Neuronal stem cell (in vitro differentiated cells): ENCODE measurements at regions not wholly inside any gene's neighbourhood (a gene's known extent, or its start where the extent isn't known, plus 50 kb on each side); places are given as distances from the start of the nearest gene placed in this dataset.

ENCODE experiments used
- DNase-seq: peaks from one replicate; pipeline ENCODE4 v3.0.0-alpha.2; 2013; ENCODE audit warnings: low spot score
- H2AFZ ChIP-seq: one replicate; pipeline ENCODE4 v1.6.1; 2013; ENCODE audit warnings: mild to moderate bottlenecking, low read length, inconsistent platforms
- H2AK5ac ChIP-seq: 2 replicates; pipeline ENCODE4 v1.6.1; 2013; ENCODE audit warnings: low read depth, mild to moderate bottlenecking, inconsistent platforms, low read length, moderate library complexity, mixed read lengths
- H2BK120ac ChIP-seq: 2 replicates; pipeline ENCODE4 v1.6.1; 2013; ENCODE audit warnings: low read depth, mild to moderate bottlenecking, inconsistent platforms, low read length, moderate library complexity, mixed read lengths
- H2BK12ac ChIP-seq: one replicate; pipeline ENCODE4 v1.6.1; 2013; ENCODE audit warnings: low read length, inconsistent platforms
- H2BK15ac ChIP-seq: 2 replicates; pipeline ENCODE4 v1.6.1; 2013; ENCODE audit warnings: mild to moderate bottlenecking, low read length, inconsistent platforms, mixed read lengths
- H2BK5ac ChIP-seq: one replicate; pipeline ENCODE4 v1.6.1; 2013; ENCODE audit warnings: inconsistent platforms, mild to moderate bottlenecking, low read length, moderate library complexity
- H3K14ac ChIP-seq: one replicate; pipeline ENCODE4 v1.6.1; 2013; ENCODE audit warnings: low read length, inconsistent platforms
- H3K18ac ChIP-seq: 2 replicates; pipeline ENCODE4 v1.6.1; 2013; ENCODE audit warnings: low read length, inconsistent platforms
- H3K23ac ChIP-seq: 2 replicates; pipeline ENCODE4 v1.6.1; 2013; ENCODE audit warnings: low read depth, mild to moderate bottlenecking, mixed read lengths, low read length, inconsistent platforms; ENCODE audit not compliant: poor library complexity
- H3K27ac ChIP-seq: replicated peaks from 3 replicates; pipeline ENCODE4 v1.5.1; 2013; ENCODE audit warnings: low read length, inconsistent platforms
- H3K27me3 ChIP-seq, 3 experiments: 2 replicates each; pipeline ENCODE4 v1.6.1; 2013; ENCODE audit warnings: low read length in 3 of 3, mild to moderate bottlenecking in 2 of 3, inconsistent platforms in 1 of 3, low read depth in 1 of 3, mixed read lengths in 1 of 3, moderate library complexity in 1 of 3; ENCODE audit not compliant: control insufficient read depth in 3 of 3, insufficient read depth in 3 of 3
- H3K36me3 ChIP-seq, 2 donors: replicated peaks in 1 of 2; 2 replicates each; pipeline ENCODE4 v1.6.1; 2013; ENCODE audit warnings: low read length in 2 of 2; ENCODE audit not compliant: control insufficient read depth in 2 of 2, insufficient read depth in 2 of 2
- H3K4ac ChIP-seq: 2 replicates; pipeline ENCODE4 v1.6.1; 2013; ENCODE audit warnings: inconsistent platforms, mild to moderate bottlenecking, low read length, moderate library complexity
- H3K4me1 ChIP-seq, 2 donors: 1 replicate in 1 of 2; 2 replicates in 1 of 2; pipeline ENCODE4 v1.6.1; 2013; ENCODE audit warnings: low read length in 2 of 2, low read depth in 1 of 2; ENCODE audit not compliant: control insufficient read depth in 2 of 2, insufficient read depth in 1 of 2
- H3K4me2 ChIP-seq: one replicate; pipeline ENCODE4 v1.6.1; 2013; ENCODE audit warnings: mild to moderate bottlenecking, low read length, inconsistent platforms; ENCODE audit not compliant: insufficient read depth, poor library complexity, severe bottlenecking
- H3K4me3 ChIP-seq, 2 donors: 2 replicates each; pipeline ENCODE4 v1.5.1; 2013; ENCODE audit warnings: low read length in 2 of 2, mild to moderate bottlenecking in 2 of 2, inconsistent platforms in 1 of 2, moderate library complexity in 1 of 2
- H3K79me1 ChIP-seq: one replicate; pipeline ENCODE4 v1.6.1; 2013; ENCODE audit warnings: low read depth, mild to moderate bottlenecking, inconsistent platforms, low read length, moderate library complexity
- H3K9ac ChIP-seq: one replicate; pipeline ENCODE4 v1.6.1; 2013; ENCODE audit warnings: mild to moderate bottlenecking, low read depth, low read length, inconsistent platforms; ENCODE audit not compliant: poor library complexity
- H3K9me3 ChIP-seq, 2 donors: replicated peaks in 1 of 2; 2 replicates each; pipeline versions ENCODE3 to v1.6.1; 2013; ENCODE audit warnings: low read length in 2 of 2, mild to moderate bottlenecking in 2 of 2, inconsistent platforms in 1 of 2, low read depth in 1 of 2, mixed read lengths in 1 of 2, moderate library complexity in 1 of 2; ENCODE audit not compliant: control insufficient read depth in 2 of 2, insufficient read depth in 1 of 2
- H4K8ac ChIP-seq: one replicate; pipeline ENCODE4 v1.6.1; 2013; ENCODE audit warnings: low read depth, mild to moderate bottlenecking, inconsistent platforms, low read length, moderate library complexity
- H4K91ac ChIP-seq: one replicate; pipeline ENCODE4 v1.6.1; 2013; ENCODE audit warnings: low read length, low read depth, mild to moderate bottlenecking, inconsistent platforms; ENCODE audit not compliant: poor library complexity
- WGBS, 2 donors: extraction: QIAGEN DNeasy Blood & Tissue Kit; methylation state at CpG; one replicate each; pipeline ENCODE4 v1.1.7; 2013; ENCODE audit warnings: missing lambda C conversion rate in 2 of 2, mixed read lengths in 1 of 2; ENCODE audit not compliant: insufficient read length in 2 of 2, insufficient replicate concordance in 1 of 2; ENCODE audit errors: extremely low coverage in 2 of 2; 5-methylcytosine and 5-hydroxymethylcytosine counted together

DNA sequence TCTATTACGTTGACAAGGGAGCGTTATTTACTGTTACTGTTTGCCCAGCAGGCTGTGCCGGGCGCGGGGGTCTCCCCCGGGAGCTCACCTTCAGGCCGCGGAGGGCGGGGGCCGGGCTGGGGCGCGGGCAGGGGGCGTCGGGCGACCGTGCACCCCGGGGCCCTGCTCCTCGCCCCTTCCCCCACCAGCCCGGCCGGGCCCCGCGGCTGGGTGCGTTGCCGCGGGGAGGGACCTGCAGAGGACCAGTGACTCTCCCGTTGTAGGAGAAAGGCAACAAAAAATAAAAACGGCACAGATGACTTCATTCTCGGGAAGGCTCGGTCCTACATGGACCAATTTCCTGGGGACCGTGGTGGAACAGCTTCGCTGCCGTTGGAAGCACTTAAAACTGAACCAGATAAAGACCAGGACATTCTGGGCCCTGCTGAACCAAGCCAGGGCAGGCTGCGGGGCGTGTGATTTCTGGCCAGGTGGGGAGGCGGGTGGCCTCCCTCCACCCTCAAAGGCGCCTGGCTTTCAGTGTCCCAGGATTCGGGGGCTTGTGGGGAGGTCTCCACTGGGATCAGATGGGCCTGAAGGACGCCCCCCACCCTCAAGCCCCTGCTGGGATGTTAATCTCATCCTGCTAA is 57.4 kb downstream of the IGLL1 start:
- no peaks in the 10 kb centered on the region for H3K27me3 ChIP-seq
- no peak overlapping the region for H4K91ac ChIP-seq
- no peaks in the 10 kb centered on the region for H3K36me3 ChIP-seq
- H2BK120ac ChIP-seq = peak overlapping the region; percentile 38
- WGBS, 2 donors = no CpG with 5 or more reads among the region's 38 CpGs
- H2AK5ac ChIP-seq = peak overlapping the region; percentile 8
- peak overlapping the region; percentile 26 for H3K4me2 ChIP-seq
- DNase-seq = no peak
- H2BK5ac ChIP-seq = peak overlapping the region; percentile 3
- H2BK15ac ChIP-seq = peak overlapping the region; percentile 10
- H3K14ac ChIP-seq = no peak overlapping the region
- H4K8ac ChIP-seq = no peak overlapping the region
- no peak overlapping the region for H3K4me3 ChIP-seq
- H2AFZ ChIP-seq = peak overlapping the region; percentile 76
- no peaks in the 10 kb centered on the region for H3K9me3 ChIP-seq
- peaks cover 36% of the 10 kb centered on the region in 2 donors for H3K4me1 ChIP-seq
- H3K9ac ChIP-seq = peak overlapping the region; percentile 24
- no peak overlapping the region for H3K23ac ChIP-seq
- H3K79me1 ChIP-seq = no peaks in the 10 kb centered on the region
- H3K18ac ChIP-seq = peak overlapping the region; percentile 92
- no peak overlapping the region for H3K27ac ChIP-seq
- peak overlapping the region; percentile 63 for H2BK12ac ChIP-seq
- no peak overlapping the region for H3K4ac ChIP-seq

DNA sequence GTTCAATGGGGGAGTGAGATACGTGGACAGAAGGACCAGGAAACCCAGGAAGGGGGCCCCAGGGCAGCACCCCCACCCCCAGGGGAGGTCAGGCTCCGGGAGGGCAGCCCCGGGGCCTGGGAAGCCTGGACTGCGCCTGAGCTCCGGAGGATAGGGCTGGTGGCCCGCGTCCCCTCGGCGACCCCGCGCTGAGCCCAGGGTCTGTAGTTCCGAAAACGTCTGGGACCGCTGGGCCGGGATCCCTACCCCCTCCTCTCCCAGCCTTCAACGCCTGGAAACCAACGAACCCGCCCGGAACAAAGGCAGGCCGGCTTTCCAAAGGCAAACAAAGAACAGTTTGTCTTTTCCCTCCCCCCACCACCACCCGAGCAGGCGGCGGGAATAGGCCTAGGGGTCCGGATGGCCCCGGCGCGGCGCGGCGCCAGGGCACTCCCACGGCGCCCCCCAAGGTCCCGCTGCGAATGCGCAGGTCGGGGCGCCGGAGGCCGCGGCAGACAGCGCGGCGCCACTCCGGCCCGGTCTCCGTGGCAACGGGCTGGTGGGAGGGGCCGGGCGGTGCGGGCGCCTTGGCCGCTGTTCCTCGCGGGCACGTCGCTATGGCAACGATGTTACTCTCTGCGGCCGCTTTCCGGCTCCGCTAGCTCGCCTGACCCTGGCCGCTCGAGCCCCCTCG is 58.5 kb downstream of the IGLL1 start:
- DNase-seq = peak; percentile 93
- Histone ChIP-seq H3K9ac (peak overlapping the region; percentile 74), H2BK15ac (peak overlapping the region; percentile 87), H2BK12ac (peak overlapping the region; percentile 75), H4K8ac (no peak overlapping the region), H3K4me3 (peak overlapping the region in 1 of 2 donors; percentile 44), H3K27ac (peak overlapping the region; percentile 99), H3K14ac (peak overlapping the region; percentile 91), H2BK120ac (peak overlapping the region; percentile 94), H2AK5ac (peak overlapping the region; percentile 93), H3K4me2 (peak overlapping the region; percentile 72), H2AFZ (peak overlapping the region; percentile 88), H3K4me1 (peaks cover 36% of the 10 kb centered on the region in 2 donors), H3K9me3 (no peaks in the 10 kb centered on the region), H3K27me3 (no peaks in the 10 kb centered on the region), H3K79me1 (no peaks in the 10 kb centered on the region), H3K36me3 (no peaks in the 10 kb centered on the region), H3K23ac (peak overlapping the region; percentile 86), H2BK5ac (peak overlapping the region; percentile 97), H4K91ac (no peak overlapping the region), H3K18ac (peak overlapping the region; percentile 99), H3K4ac (no peak overlapping the region)
- WGBS, 2 donors = no CpG with 5 or more reads among the region's 65 CpGs

DNA sequence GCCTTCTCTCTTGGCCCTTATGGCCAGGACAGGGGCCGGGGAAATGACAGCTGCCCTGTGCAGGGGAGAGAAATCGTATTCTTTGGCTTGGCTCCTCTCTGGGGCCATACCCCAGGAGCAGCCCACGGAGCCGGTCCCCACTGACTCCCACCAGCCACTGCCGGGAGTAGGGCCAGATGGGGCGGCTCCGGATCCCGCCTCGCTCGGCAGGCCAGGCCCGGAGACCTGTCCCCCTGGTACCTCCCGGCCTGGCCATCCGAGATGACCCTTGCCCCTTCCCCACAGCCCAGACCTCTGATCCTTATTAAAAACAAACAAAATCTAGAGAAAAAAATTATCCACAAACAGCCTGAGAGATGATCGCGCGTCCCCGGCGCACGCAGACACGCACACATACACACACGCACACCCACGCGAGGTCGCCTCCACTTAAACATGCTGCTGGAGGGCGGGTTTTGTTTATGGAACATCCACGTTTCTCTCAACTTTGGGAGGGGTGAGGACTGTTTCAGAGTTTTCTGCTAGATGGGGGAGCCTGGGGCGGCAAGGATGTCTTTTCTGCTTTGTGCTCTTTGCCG is 59.1 kb downstream of the IGLL1 start:
- peak overlapping the region; percentile 72 for H3K4me2 ChIP-seq
- H3K4me3 ChIP-seq = peak overlapping the region in 1 of 2 donors; percentile 44
- H3K4me1 ChIP-seq = peaks cover 36% of the 10 kb centered on the region in 2 donors
- peak overlapping the region; percentile 74 for H3K9ac ChIP-seq
- H3K27ac ChIP-seq = peak overlapping the region; percentile 99
- peak overlapping the region; percentile 97 for H2BK5ac ChIP-seq
- H3K27me3 ChIP-seq = no peaks in the 10 kb centered on the region
- H2BK120ac ChIP-seq = peak overlapping the region; percentile 94
- H2AFZ ChIP-seq = peak overlapping the region; percentile 88
- H4K91ac ChIP-seq = peak overlapping the region; percentile 75
- peak; percentile 36 for DNase-seq
- no peaks in the 10 kb centered on the region for H3K36me3 ChIP-seq
- H4K8ac ChIP-seq = no peak overlapping the region
- H2BK12ac ChIP-seq = peak overlapping the region; percentile 75
- peak overlapping the region; percentile 87 for H2BK15ac ChIP-seq
- peak overlapping the region; percentile 93 for H2AK5ac ChIP-seq
- peak overlapping the region; percentile 99 for H3K18ac ChIP-seq
- no CpG with 5 or more reads among the region's 28 CpGs for WGBS, 2 donors
- H3K79me1 ChIP-seq = no peaks in the 10 kb centered on the region
- H3K4ac ChIP-seq = peak overlapping the region; percentile 71
- H3K14ac ChIP-seq = peak overlapping the region; percentile 91
- no peaks in the 10 kb centered on the region for H3K9me3 ChIP-seq
- peak overlapping the region; percentile 86 for H3K23ac ChIP-seq
